ENCODE measurements at regions not wholly inside any gene's neighbourhood (a gene's known extent, or its start where the extent isn't known, plus 50 kb on each side); places are given as distances from the start of the nearest gene placed in this dataset.

DNA sequence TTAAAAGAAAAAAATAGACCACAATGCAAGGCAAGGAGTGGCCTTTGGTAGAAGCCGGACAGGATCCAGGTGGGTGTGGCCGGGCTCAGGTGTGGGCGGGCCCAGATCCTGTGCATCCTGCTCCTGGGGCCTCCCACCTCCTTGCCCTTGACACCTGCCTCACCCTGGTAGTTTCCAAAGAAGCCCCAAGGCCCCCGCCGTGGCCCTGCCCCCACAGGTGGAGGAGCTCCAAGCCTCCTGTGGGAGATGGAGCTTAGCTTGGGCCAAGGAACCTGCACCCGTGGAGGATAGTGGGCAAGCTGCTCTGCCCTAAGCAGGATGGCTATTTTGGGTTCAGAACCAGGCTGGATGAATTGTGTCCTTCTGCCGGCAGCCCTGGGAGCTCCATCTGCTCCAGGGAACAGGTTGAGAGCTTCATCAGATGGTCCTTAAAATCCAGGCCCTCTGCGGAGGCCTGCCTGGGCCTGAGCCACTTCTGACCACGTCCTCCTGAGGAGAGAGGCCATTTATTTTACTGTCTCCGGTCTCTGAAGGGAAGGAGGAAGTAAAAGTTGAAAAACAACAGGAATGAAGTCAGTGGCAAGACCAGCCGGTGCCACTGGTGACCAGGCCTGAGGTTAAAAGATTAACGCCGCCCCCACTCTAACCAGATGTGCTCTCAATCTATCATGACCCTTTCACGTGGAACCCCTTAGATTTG, 53.9 kb upstream of the KLF13 start:
- H3K4me3 ChIP-seq (ENCODE audit: low read depth in 1 of 5, low read length in 5 of 5), result no peak overlapping the region
- H3K36me3 ChIP-seq (ENCODE audit: control insufficient read depth in 5 of 5, insufficient read depth in 5 of 5, low read length in 5 of 5), result no peaks in the 10 kb centered on the region
- no peak overlapping the region for H3K9ac ChIP-seq (ENCODE audit: low read length in 5 of 5)
- no peaks in the 10 kb centered on the region for H3K9me3 ChIP-seq (ENCODE audit: control insufficient read depth in 5 of 5, low read length in 5 of 5)
- H3K27me3 ChIP-seq (ENCODE audit: control insufficient read depth in 5 of 5, insufficient read depth in 4 of 5, low read length in 5 of 5), result no peaks in the 10 kb centered on the region
- H3K4me1 ChIP-seq (ENCODE audit: control insufficient read depth in 5 of 5, insufficient read depth in 5 of 5, low read length in 5 of 5), result peaks cover 0 to 45% (median 26%) of the 10 kb centered on the region in 5 donors
- no peak overlapping the region for H3K27ac ChIP-seq (ENCODE audit: low read depth, low read length)

DNA sequence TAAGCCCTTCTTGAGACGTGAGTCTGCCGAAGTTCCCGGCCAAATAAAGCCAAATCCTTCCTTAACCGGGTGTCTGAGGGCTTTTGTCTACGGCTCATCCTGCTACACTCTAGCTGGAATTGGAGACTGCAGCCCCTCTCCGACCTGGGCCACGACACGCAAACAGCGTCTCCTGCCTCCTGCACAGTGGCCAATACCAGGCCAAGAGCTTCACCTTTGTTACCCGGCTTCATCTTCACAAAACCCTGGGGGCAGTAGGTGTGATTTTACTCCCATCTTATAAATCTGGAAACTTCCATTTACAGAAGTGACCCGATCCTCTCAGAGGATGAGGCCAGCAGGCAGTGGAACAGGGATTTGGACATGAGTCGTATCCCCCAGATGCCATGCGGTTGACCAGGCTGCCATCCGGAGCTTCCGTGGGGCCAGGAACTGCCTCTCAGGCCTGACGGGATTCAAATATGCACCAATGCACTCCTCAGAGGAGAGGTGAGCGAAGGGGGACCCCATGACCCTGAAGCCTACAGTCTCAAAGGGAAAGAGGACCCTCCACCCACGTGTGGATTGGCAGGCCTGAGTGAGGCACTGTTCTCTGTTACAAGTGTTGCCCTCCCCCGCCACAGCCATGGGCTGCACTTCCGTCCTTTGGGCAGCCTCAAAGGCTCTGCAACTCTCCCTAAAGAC, 53.2 kb upstream of the KLF13 start:
- Histone ChIP-seq H3K27me3 (ENCODE audit: control insufficient read depth in 5 of 5, insufficient read depth in 4 of 5, low read length in 5 of 5) (no peaks in the 10 kb centered on the region), H3K9ac (ENCODE audit: low read length in 5 of 5) (no peak overlapping the region), H3K27ac (ENCODE audit: low read depth, low read length) (no peak overlapping the region), H3K9me3 (ENCODE audit: control insufficient read depth in 5 of 5, low read length in 5 of 5) (no peaks in the 10 kb centered on the region), H3K4me1 (ENCODE audit: control insufficient read depth in 5 of 5, insufficient read depth in 5 of 5, low read length in 5 of 5) (peaks cover 0 to 41% (median 22%) of the 10 kb centered on the region in 5 donors), H3K36me3 (ENCODE audit: control insufficient read depth in 5 of 5, insufficient read depth in 5 of 5, low read length in 5 of 5) (no peaks in the 10 kb centered on the region), H3K4me3 (ENCODE audit: low read depth in 1 of 5, low read length in 5 of 5) (no peak overlapping the region)

DNA sequence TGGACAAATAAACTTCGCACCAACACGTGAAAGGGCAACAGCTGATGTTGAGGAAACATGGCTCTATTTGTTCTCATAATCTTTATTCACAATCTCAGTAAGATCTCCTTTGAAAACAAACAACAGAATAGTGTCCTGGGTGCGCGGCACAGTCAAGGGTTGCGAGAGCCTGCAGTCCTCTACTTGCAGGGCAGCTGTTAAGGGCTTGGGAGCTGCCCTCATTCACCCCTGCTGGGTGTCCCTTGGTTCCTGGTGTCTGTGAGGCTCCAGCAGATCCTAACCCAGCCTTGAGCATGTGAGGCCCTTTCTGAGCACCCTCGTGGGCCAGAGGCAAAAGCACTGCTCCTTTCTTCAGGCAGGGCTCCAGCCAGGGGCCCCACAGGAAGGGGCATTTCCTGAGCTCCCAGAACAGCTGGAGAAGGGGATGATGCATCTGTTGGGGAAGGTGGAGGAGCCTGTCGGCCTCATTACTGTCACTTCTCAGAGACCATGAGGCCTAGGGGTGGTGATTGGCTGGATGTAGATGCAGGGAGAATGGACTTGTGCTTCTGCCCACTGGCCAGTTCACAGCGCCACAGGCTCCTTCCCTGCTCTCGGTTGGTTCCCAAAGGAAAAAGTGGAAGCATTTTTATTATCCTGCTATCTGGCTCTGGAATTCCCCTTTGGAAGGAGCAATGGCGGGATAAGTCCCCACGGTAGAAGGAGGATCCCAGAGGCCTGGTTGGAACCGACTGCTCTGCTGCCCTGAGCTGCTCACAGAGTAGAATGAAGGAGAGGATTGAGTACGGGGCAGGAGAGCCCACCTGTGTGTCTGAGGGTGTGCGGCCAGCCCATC, 51.9 kb upstream of the KLF13 start:
- no peak overlapping the region for H3K9ac ChIP-seq (ENCODE audit: low read length in 5 of 5)
- no peak overlapping the region for H3K27ac ChIP-seq (ENCODE audit: low read depth, low read length)
- no peaks in the 10 kb centered on the region for H3K36me3 ChIP-seq (ENCODE audit: control insufficient read depth in 5 of 5, insufficient read depth in 5 of 5, low read length in 5 of 5)
- H3K27me3 ChIP-seq (ENCODE audit: control insufficient read depth in 5 of 5, insufficient read depth in 4 of 5, low read length in 5 of 5), result no peaks in the 10 kb centered on the region
- no peak overlapping the region for H3K4me3 ChIP-seq (ENCODE audit: low read depth in 1 of 5, low read length in 5 of 5)
- H3K4me1 ChIP-seq (ENCODE audit: control insufficient read depth in 5 of 5, insufficient read depth in 5 of 5, low read length in 5 of 5), result peaks cover 0 to 38% (median 27%) of the 10 kb centered on the region in 5 donors
- H3K9me3 ChIP-seq (ENCODE audit: control insufficient read depth in 5 of 5, low read length in 5 of 5), result no peaks in the 10 kb centered on the region

DNA sequence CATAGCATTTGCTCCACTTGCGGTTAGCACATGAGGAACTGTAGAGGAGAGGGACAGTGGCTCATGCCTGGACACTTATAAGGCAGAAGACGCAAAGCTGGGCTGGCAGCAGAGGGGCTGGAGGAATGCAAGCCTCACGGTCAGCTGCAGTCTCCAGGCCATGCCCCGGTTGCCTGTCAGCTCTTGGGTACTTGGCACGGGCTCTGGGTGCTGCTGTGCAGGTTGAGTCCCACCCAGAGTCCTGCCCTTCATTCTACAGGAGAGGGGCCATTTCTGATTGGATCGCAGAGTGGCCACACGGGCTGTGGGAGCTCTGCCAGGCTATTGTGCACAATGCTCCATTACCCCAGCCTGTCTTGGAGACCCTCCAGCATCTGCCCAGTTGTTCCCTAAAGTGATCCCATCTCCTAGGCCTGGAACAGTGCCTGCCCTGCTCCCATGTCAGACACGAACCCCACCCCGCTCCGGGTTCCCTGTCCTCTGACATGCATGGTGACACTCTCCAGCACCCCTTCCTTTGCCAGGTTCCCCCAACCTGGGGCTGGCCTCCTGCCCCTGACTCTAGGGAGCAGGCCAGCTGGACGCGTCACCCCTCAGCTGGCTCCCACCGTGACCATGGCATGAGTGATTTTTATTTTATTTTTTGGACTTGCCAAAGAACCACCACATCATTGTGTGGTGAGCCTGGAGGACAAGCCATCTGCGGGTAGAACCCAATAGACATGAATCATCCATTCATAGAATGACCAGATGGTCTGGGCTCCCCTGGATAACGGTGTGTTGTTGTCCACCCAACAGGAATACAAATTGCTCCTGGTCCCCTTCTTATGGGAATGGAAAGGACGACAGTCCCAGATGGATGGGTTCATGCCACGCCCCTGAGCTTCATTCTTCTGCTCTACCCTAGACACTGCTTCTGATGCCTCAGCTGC, 51.0 kb upstream of the KLF13 start:
- Histone ChIP-seq H3K27me3 (ENCODE audit: control insufficient read depth in 5 of 5, insufficient read depth in 4 of 5, low read length in 5 of 5) (no peaks in the 10 kb centered on the region), H3K4me1 (ENCODE audit: control insufficient read depth in 5 of 5, insufficient read depth in 5 of 5, low read length in 5 of 5) (peaks cover 0 to 38% (median 31%) of the 10 kb centered on the region in 5 donors), H3K36me3 (ENCODE audit: control insufficient read depth in 5 of 5, insufficient read depth in 5 of 5, low read length in 5 of 5) (no peaks in the 10 kb centered on the region), H3K4me3 (ENCODE audit: low read depth in 1 of 5, low read length in 5 of 5) (no peak overlapping the region), H3K27ac (ENCODE audit: low read depth, low read length) (no peak overlapping the region), H3K9me3 (ENCODE audit: control insufficient read depth in 5 of 5, low read length in 5 of 5) (no peaks in the 10 kb centered on the region), H3K9ac (ENCODE audit: low read length in 5 of 5) (no peak overlapping the region)

DNA sequence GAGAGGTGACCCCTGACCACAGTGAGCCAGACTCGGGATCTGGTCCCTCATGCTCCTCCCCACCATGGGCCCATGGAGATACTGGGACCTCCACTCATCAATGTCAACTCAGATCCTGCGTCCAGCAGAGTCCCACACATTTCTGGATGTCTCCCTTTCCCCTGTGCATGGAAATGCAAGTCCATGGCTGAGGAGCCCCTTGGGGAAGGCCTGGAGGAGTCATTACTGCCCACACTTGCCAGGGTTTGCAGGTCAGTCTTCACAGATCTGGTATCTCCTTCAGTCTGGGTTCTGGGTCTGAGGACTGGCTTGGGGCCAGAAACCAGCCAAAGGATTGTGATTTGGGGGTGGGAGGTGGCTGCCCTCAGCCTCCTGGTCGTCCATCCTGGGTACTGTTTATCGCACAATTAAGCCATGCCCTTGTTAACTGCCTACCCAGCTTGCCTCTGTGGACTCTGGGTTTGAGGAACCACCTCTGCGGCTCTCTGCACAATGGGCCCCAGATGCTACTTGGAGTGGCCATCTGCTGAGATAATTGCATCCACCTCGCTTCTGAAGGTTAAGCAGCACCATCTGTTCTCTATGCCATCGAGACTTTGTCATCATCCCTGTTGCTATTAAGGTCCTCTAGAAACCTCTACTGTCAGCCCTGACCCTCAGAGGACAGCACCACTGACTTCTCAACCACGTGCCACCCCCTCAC, 49.9 kb upstream of the KLF13 start:
- Histone ChIP-seq H3K27ac (ENCODE audit: low read depth, low read length) (no peak overlapping the region), H3K9me3 (ENCODE audit: control insufficient read depth in 5 of 5, low read length in 5 of 5) (no peaks in the 10 kb centered on the region), H3K4me3 (ENCODE audit: low read depth in 1 of 5, low read length in 5 of 5) (no peak overlapping the region), H3K27me3 (ENCODE audit: control insufficient read depth in 5 of 5, insufficient read depth in 4 of 5, low read length in 5 of 5) (no peaks in the 10 kb centered on the region), H3K4me1 (ENCODE audit: control insufficient read depth in 5 of 5, insufficient read depth in 5 of 5, low read length in 5 of 5) (peaks cover 0 to 32% (median 28%) of the 10 kb centered on the region in 5 donors), H3K36me3 (ENCODE audit: control insufficient read depth in 5 of 5, insufficient read depth in 5 of 5, low read length in 5 of 5) (no peaks in the 10 kb centered on the region), H3K9ac (ENCODE audit: low read length in 5 of 5) (no peak overlapping the region)

Measured in subcutaneous abdominal adipose tissue (tissue), 5 donors.